ENCODE measurements at regions not wholly inside any gene's neighbourhood (a gene's known extent, or its start where the extent isn't known, plus 50 kb on each side); places are given as distances from the start of the nearest gene placed in this dataset.
"Not testable (repeated sequence)": the region's sequence is repeated elsewhere in the genome, so short reads cannot be mapped to it uniquely, and the experiment has no call there.

DNA sequence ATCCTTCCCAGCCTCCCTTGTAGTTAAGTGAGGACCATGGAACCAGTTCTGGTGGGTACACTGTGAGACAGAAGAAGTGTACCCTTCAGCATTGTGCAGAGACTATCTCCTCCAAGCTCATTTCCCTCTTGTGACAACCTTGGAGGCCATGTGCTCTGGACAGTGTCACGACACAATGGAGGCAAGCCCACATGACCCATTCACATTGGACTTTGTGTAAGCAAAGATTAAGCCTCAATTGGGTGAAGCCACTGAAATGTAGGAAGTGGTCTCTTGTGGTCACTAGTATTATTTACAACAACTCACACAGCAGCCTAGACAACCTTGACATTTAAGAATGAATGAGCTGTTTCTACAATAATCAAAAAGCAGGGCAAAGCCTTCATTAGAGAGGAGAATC lies 124.2 kb downstream of the INHBA start:
- DNase-seq, result no peak

DNA sequence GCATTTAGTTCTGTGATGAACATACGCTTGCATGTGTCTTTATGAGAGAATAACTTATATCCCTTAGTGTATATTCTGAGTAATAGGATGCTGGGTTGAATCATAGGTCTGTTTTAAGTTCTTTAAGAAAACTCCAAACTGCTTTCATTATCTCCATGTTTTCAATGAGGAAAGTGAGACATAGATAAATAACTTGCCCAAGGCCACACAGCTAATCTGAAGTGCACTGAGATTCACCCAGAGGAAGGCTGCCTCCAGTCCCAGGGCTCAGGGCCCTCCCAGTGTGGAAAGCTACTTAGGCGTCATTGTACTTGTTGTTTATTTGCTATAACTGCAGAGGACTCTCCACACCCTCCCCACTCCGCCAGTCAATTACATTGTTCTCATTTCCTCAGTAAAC lies 126.7 kb downstream of the INHBA start:
- no peak for DNase-seq

DNA sequence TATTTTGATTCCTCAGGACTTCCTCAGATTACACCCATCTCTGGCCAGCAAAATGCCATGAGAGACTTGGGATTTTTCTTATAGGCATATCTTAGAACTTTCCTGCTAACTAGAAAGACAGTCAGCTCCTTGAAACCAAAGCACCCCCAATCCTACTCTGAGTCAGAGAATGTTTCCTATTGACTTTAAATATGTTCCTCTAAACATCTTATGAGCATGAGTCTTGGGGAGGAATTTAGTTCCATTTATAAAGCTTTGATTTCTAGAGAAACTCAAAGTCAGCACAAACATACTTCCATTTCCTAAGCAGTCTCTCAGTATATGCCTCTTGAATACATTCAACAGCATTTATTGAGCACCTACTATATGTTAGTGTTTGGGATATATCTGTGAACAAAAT lies 128.5 kb downstream of the INHBA start:
- DNase-seq, result peak in 2 of 4 experiments; percentile 40 to 47

DNA sequence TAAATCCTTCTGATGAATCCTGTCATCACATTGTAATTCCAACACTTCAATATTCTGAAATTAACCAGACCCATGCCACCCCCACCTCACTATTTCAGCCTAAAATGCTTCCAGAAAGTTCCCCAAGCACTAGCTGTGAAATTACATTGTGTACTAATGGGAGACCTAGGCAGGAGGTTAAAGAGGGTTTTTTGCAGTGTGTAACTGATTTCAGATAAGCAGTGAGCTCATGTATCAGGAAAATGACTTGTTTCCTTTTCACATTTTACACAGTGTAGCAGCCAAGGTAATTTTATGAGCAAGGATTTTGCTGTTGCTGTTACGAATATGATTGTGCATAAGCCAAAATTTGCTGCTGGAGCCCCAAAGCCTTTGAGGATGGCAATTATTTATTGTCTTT lies 129.0 kb downstream of the INHBA start:
- DNase-seq, result no peak

DNA sequence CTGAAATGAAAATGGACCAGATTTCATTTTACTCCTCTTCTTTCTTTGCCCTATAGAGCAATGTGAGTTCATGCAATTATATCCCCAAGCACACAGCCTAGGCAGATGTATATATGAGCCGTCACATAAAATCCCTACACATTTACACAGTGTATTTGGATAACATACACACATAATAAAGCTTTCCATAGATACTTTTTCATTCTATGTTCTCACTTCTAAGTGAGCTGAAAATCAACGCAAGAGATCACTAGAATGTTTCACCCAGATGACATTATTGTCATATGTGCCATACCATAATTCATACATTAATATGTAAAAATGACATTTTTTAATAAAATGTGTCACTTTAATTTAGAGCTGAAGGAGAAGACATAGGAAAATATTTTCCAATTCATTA lies 129.4 kb downstream of the INHBA start:
- no peak for DNase-seq

DNA sequence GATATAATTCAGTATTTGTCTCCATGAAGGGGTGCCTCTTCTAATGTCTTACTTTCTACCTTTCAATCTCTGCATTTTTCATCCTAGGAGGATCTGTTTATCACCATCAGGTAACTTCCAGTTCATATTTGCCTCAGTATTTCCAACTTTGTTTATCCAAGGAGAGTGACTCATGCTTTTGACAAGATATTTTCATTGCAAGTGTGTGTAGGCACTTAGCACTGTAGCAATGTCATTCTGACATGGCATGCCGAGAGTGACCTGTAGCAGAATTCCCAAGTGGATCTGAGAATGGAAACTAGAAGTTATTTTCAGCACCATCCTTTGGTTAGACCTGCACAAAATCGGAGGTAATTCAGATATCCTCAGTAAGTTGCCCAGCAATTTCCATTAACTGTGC lies 129.9 kb downstream of the INHBA start:
- DNase-seq, result no peak

DNA sequence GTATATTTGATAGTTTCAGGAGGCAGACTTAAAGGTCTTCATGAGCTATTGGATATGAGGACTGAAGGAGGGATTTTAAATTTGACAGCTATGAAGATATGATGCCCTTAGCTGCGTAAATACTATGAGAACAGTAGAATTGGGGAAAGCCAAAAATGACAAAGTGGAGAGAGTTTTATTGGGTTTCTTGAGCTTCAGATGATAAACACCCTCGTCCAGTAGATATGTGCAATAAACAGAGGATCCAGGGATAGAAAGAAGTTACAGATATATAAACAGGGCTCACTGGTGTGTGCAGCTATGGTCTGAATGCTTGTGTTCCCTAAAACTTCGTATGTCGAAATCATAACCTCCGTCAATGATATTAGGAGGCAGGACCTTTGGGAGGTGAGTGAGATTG lies 131.3 kb downstream of the INHBA start:
- DNase-seq, result no peak

DNA sequence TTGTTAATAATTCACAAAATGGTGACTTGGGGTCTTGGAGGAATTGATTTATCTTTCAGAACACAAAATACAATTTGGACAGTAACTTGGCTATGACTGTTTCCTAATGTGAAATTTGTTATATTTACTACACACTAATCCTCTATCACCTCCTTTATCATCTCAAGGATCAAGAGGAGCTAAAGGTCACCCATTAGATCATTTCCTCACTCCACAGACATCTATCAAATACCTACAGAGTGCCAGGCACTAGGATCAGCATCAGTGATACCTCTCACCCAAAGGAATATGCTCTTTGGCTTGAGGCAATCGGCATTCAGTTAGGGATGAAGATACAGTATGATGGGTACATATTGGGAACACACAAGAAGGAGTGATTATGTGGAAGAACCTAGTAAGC lies 132.1 kb downstream of the INHBA start:
- no peak for DNase-seq

DNA sequence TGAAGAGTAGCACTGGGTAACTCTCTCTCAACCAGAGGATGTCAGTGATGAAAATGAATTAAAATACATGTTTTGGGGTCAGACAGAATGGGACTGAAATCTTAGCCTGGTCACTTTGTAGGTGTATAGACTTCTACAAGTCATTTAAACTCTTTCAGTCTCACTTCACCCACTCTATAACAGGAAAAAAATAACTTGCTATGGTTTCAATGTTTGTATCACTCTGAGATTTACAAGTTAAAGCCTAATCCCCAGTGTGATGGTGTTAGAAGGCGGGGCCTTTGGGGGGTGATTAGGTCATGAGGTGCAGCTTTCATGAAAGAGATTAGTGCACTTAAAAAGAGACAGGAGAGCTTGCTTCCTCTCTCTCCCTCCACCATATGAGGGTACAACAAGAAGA lies 134.8 kb downstream of the INHBA start:
- DNase-seq, result no peak

DNA sequence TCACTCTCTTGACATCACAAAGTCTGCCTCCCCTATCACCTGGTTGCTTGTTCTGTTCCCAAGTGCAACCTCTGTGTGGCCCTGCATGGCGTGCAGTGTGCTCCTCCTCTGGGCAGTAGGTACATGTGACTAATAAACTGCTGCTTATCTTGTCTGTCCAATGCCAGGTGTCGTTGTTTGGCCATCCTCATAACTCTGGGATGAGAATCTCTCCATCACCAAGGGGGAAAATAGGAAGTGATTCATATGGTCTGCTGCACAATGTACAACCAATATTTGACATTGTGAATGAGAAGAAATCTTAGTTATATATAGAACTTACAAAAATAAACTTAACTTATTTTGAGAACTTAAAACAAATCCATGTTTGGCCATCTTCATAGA lies 135.2 kb downstream of the INHBA start:
- DNase-seq, result no peak

DNA sequence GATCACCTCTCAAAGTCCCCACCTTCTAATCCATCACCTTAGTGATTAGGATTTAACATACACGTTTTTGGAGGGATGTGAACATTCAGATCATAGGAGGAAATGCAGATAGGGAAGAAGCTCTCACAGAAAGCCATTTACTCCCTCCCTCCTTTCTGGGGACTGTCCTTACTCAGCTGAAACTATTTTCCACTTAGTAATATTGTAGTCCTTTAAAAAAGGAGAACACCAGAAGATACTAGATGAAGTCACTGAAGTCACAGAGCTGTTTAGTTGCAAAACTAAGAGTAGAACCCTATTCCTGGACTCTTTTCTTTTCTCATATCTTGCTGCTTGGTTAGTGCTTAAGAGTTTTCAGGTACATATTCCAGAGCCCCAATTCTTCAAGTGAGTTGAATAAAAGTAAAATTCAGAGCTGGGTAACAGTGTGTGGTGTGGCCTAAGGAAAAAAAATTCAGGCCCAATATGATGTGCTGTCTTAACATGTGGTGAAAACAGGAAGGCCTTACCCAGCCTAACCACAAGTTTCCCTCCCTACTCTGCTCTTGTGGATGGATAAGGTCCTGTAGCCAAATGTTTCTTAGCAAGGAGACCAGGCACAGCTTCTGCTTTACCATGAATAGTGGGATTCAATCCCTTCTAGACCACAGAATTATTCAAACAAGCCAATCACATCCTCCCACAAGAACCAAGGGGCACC lies 135.7 kb downstream of the INHBA start:
- DNase-seq, result peak; percentile 38 to 72 (median 62)

DNA sequence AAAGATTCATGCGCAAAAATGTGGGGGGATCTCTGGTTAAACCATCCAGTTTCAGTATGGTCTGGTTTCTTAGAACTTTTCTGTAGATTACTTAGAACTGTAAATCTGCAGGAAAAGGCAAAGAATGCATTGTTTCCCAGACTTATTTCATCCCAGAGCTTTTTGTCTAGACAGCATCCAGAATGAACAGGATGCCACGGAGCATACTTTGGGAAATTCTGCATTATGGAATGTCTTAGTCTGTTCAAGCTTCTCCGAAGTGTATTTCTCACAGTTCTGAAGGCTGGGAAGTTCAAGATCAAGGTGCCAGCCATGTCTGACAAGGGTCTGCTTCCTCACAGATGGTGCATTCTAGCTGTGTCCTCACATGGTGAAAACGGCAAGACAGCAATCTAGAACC lies 136.3 kb downstream of the INHBA start:
- DNase-seq, result no peak

DNA sequence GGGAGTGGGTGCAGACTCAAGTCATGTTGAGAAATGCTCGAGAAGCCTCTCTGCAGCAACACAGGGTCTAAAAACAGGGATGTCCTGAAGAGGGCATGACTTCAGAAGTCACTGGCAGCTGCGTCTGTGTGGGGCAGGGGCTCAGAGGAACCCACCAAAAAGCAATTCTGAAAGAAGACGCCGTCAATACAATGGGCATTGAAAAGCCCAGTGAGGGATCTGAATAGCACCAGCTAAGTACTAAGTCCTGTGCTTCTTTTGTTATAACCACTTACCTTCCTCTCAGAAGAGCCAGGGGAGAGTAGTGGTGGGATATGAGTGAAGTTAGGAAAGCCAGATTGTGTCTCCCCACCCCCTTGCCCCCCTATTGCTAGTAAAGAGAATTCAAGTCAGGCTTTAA lies 137.2 kb downstream of the INHBA start:
- DNase-seq, result no peak

DNA sequence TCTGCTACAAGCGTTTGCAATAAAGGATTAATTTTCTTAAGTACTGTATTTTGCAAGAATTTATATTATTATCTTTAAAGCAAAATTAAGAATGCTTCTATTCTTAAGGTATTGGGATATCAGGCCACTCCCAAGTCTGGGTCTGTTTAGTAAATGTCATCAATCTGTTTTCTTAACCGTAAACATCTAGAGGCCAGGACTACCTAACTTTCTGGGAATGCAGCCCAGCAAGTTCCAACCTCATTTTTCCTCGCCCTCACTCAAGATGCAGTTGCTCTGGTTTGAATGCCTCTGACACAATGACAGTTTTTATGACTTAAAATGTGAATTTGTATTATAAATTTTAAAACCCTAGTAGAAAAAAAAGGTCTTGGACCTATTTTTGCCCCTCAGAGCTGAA lies 143.5 kb downstream of the INHBA start:
- DNase-seq, result no peak

DNA sequence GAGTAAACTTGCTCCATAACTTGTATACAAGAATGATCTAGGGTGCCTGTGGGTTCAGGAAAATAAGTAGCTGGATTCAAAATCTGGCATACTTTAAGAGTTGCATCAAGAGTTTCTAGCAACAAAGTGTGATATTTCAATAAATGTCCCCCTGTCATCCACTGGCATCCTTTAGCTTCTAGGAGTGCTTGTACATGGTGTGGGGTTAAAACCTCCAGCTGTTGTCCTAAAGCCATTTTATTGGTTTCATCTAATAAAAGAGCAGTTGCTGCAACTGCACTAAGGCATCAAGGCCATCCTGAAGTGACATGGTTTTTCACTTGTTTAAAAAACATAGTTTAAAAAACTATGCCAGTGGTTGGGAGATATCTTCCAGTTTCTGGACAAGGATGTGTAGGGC lies 148.4 kb downstream of the INHBA start:
- DNase-seq, result no peak

DNA sequence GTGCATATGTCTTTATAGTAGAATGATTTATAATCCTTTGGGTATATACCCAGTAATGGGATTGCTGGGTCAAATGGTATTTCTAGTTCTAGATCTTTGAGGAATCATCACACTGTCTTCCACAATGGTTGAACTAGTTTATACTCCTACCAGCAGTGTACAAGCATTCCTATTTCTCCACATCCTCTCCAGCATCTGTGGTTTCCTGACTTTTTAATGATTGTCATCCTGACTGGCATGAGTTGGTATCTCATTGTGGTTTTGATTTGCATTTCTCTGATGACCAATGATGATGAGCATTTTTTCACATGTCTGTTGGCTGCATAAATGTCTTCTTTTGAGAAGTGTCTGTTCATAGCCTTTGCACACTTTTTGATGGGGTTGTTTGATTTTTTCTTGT lies 152.8 kb downstream of the INHBA start:
- DNase-seq, result not testable (repeated sequence)

DNA sequence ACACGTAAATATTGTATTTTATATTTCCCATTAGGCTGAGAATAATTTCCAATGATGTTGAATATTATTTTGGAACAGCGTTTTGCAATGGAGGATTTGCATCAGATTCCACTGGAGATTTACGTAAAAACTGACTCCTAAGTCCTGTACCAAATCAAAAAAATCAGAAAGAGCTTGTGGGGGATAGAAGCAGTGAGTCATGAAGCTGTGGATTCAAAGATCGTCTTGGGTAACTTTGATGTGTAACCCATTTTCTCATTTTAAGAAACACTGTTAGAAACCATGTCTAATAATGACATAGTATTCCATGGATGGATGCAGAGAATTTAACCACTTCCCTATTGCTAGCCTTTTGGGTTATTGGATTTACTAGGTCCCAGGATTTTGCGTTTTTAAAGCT lies 158.6 kb downstream of the INHBA start:
- DNase-seq, result no peak

DNA sequence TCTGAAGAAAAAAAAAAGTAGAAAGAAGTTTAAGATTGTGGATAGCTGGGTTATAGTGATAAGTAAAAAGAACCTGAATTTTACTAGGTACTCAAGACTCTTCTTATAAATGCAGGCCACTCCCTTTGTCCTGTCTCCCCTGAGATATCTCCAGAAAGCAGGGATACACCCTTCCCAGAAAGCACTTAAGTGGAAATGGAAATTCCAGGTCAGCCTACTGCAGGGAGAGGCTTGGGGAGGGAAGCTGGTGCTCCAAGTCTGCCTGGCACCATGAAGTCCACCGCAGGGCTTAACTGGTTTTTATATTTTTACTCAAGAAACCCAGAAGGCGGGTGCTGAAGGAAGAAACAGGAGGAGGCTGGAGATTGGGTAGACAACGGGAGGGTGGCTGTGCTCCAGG lies 162.3 kb downstream of the INHBA start:
- DNase-seq, result no peak

DNA sequence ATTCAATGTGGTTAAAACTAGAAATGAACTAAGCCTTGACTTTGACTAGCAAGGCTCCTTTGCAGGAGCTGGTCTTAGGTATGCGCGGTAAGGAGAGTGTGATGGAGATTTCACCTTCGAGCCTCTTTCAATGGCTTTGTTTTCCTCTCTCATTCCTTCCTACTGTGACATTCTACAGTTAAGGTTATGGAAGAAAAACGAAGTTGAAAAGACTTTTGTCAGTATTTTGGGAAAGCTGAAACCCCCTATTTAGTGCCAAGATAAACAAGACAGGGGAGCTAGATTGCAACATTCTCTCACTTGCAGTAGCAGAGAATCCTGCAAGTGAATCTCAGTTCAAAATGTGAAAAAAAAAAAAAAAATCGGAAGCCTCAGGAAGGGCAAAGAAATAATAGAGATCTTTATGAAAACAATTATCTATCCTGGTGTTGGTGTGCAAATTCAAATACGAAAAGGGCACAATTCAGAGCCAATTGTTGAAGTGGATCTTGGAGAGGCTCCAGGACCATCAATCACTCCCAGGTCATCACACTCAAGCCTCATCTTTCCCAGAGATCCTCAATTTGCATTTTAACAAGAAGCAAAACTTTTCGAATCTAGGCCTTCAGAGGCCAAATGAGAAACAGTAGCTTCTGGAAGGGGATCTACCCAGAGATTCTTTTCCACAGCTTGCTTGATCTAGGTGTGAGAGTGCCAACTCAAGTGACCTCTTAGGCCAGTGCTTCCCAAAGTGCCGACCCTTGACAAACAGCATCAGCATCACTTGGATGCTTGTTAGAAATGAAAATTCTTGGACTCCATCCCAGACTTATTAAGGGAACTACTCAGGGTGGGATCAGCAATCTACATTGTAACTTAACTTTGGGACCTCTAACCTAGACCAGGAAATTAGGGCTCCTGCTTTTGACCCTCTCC lies 163.8 kb downstream of the INHBA start:
- no peak for DNase-seq

DNA sequence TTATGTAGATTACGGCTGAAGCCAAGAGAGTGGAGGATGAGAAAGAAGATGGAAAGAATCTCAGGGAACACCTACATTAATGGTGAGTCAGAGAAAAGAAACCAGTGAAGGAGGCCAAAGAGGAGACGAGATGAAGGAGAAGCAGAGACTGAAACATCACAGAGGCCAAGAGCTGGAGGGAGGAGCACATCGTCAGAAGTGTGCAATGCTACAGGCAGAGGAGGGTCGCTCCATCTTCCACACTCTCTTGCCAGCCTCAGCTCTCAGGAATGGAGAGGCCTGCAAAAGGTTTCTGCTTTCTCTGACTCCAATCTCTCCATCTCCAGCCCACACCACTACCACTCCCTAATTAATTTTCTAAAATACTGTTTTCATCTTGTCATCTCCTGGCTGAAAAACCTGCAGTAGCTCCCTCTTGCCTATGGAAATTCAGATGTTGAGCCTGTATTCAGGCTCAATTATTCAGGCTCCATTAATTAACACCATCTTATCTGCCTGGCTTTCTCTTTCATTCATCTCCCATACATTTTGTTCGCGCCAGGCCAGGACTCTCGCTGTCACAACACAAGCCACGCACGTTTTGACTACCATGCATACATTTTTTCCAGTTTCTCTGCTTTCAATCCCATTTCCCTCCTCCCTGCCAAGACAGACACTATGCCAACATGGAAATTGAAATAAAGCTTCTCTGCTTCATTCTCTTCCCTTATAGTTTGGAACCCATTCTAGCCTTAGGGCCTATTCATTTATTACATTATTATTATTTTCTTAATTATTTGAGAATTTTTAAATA lies 165.8 kb downstream of the INHBA start:
- DNase-seq, result no peak

DNA sequence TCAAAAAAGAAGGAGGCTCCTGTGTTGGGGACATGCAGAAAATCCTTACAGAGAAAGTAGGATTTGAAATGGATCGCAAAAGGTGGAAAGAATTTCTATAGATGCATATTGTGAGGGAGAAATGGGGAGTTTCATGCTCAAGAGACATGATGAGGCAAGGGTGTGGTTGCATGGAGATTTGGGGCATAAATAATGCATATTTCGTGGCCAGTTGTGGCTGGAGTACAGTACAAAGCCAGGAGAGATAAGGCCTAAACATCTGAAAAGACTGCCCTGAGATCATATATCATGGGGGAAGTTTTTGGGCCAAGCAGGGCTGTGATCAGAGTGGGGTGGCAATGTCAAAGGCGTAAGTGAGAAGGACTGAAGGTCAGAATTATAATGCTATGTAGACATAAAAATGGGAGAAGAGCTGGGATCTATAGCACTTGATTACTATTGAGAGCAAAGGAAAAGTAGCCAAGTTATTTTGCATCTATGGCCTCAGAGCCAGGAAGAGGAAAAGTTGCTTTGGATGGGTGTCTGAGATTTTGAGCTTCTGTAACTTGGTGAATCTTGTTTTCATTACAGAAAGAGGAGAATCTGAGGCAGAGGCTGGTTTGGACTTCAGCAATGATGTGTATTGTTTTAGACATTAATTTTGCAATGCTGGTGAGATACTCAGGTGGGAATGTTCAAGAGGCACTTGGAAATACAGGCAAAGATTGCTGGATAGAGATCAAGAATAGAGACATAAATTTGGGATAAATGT lies 166.6 kb downstream of the INHBA start:
- no peak for DNase-seq

DNA sequence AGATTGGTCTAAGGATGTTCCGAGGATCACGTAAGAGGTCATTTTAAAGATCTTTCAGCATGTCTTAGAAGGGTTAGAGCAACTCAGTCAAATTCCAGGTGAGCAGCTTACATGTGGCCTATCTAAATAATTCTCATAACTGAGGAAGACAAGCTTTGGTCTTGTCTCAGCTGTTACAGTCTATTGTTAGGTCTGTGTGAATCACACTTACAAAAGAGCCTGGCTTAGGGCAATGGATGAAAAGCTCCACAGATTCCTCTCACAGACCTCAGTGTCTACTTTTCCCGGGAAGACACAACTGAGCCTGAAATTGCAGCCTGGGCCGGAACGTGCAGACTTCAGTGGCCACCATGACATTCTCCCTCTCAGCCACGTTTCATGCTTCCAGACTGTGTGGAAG lies 173.1 kb downstream of the INHBA start:
- DNase-seq, result no peak

DNA sequence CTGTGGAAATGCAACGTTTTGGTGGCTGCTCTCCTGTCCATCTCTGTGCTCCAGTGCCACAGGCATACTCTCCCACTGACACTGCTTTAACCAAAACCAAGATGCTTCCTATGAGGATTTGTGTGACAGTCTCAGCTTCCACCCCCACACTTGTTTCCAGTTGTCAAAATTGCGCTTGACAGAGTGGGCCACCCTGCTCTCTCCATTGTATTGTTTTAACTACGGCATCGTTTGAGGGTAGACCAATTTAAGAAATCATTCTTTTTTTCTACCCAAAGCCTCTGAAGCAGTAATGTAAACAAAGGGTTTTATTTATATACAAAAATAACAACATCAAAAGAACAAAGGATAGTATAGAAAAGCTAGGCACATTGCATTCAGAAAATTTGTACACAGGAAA lies 178.0 kb downstream of the INHBA start:
- DNase-seq, result no peak
